IMR-90 (cell line): ENCODE measurements at regions not wholly inside any gene's neighbourhood (a gene's known extent, or its start where the extent isn't known, plus 50 kb on each side); places are given as distances from the start of the nearest gene placed in this dataset.

Experiments
- ATAC-seq: fragments of 200-7000 bp; cut with Tn5 transposase; 2 replicates; pipeline ENCODE4 v1.9.1; 2020; ENCODE audit warnings: low read depth, mild to moderate bottlenecking, moderate library complexity
- BruUV-seq: library from RNA; stranded (reverse); fragments of 400-500 nt; replicated peaks from 2 replicates; lab custom pipeline; 2021; lab: Mats Ljungman, UMichigan
- CTCF ChIA-PET: fragments of 300-600 bp; formaldehyde crosslinking; extraction: SDS; loops from one replicate; lab custom pipeline; 2021; ENCODE audit warnings: antibody characterized with exemption; lab: Yijun Ruan, JAX
- POLR2A ChIA-PET: fragments of 300-600 bp; sonication (Branson Sonifier 250); formaldehyde crosslinking; loops from one replicate; lab custom pipeline; 2022; ENCODE audit warnings: antibody characterized with exemption; ENCODE audit not compliant: unreplicated experiment; lab: Charles Lee
- DNase-seq: peaks from one replicate; pipeline ENCODE4 v3.0.0; 2013
- H2AFZ ChIP-seq: replicated peaks from 2 replicates; pipeline ENCODE3; 2013; ENCODE audit warnings: low read length, mild to moderate bottlenecking; ENCODE audit not compliant: poor library complexity
- H2AK5ac ChIP-seq: 2 replicates; pipeline ENCODE4 v1.6.1; 2013; ENCODE audit warnings: low read depth, low read length, inconsistent platforms
- H2AK9ac ChIP-seq: replicated peaks from 2 replicates; pipeline ENCODE3; 2013; ENCODE audit warnings: mild to moderate bottlenecking, low read depth, low read length, moderate library complexity; ENCODE audit not compliant: poor library complexity
- H2BK120ac ChIP-seq: 2 replicates; pipeline ENCODE4 v1.6.1; 2013; ENCODE audit warnings: low read depth, low read length, inconsistent platforms
- H2BK15ac ChIP-seq: 3 replicates; pipeline ENCODE4 v1.6.1; 2013; ENCODE audit warnings: low read depth, low read length, inconsistent platforms
- H2BK20ac ChIP-seq: 2 replicates; pipeline ENCODE4 v1.6.1; 2013; ENCODE audit warnings: low read depth, mild to moderate bottlenecking, inconsistent platforms, low read length, moderate library complexity
- H2BK5ac ChIP-seq: 2 replicates; pipeline ENCODE4 v1.6.1; 2013; ENCODE audit warnings: mild to moderate bottlenecking, low read depth, low read length, inconsistent platforms; ENCODE audit not compliant: poor library complexity, severe bottlenecking
- H3K14ac ChIP-seq: replicated peaks from 2 replicates; pipeline ENCODE4 v1.6.1; 2013; ENCODE audit warnings: low read depth, low read length, inconsistent platforms
- H3K18ac ChIP-seq: 2 replicates; pipeline ENCODE4 v1.6.1; 2013; ENCODE audit warnings: low read depth, low read length, control low read depth
- H3K23ac ChIP-seq: 2 replicates; pipeline ENCODE4 v1.6.1; 2013; ENCODE audit warnings: low read depth, low read length, inconsistent platforms
- H3K27ac ChIP-seq: 2 replicates; pipeline ENCODE4 v1.5.1; 2013; ENCODE audit warnings: mild to moderate bottlenecking, control low read depth, low read length; ENCODE audit not compliant: insufficient read depth
- H3K27me3 ChIP-seq: 2 replicates; pipeline ENCODE4 v1.6.1; 2013; ENCODE audit warnings: low read length; ENCODE audit not compliant: control insufficient read depth, insufficient read depth
- H3K36me3 ChIP-seq: 2 replicates; pipeline ENCODE4 v1.6.1; 2013; ENCODE audit warnings: low read length, mixed read lengths; ENCODE audit not compliant: control insufficient read depth, insufficient read depth
- H3K4ac ChIP-seq: 2 replicates; pipeline ENCODE4 v1.6.1; 2013; ENCODE audit warnings: low read depth, low read length, inconsistent platforms
- H3K4me1 ChIP-seq: 2 replicates; pipeline ENCODE4 v1.6.1; 2013; ENCODE audit warnings: low read length, mixed read lengths; ENCODE audit not compliant: control insufficient read depth, insufficient read depth
- H3K4me2 ChIP-seq: 2 replicates; pipeline ENCODE4 v1.6.1; 2013; ENCODE audit warnings: low read depth, mild to moderate bottlenecking, control low read depth, low read length, moderate library complexity
- H3K4me3 ChIP-seq: 2 replicates; pipeline ENCODE4 v1.5.1; 2013; ENCODE audit warnings: low read depth, mild to moderate bottlenecking, control low read depth, low read length, moderate library complexity; ENCODE audit not compliant: insufficient read depth
- H3K56ac ChIP-seq: 2 replicates; pipeline ENCODE4 v1.6.1; 2013; ENCODE audit warnings: low read length, inconsistent platforms; ENCODE audit not compliant: insufficient read depth; ENCODE audit errors: extremely low read depth
- H3K79me1 ChIP-seq, 2 experiments: 2 replicates each; pipeline ENCODE4 v1.6.1; 2013; ENCODE audit warnings: low read length in 2 of 2, inconsistent platforms in 1 of 2, low read depth in 1 of 2
- H3K9ac ChIP-seq: 2 replicates; pipeline ENCODE4 v1.6.1; 2013; ENCODE audit warnings: low read depth, low read length, control low read depth
- H3K9me1 ChIP-seq: 2 replicates; pipeline ENCODE4 v1.6.1; 2013; ENCODE audit warnings: low read length, inconsistent platforms; ENCODE audit not compliant: insufficient read depth
- H3K9me3 ChIP-seq: 2 replicates; pipeline ENCODE4 v1.6.1; 2013; ENCODE audit warnings: low read length; ENCODE audit not compliant: control insufficient read depth, insufficient read depth
- H4K20me1 ChIP-seq: 2 replicates; pipeline ENCODE4 v1.6.1; 2013; ENCODE audit warnings: low read length, inconsistent platforms; ENCODE audit not compliant: insufficient read depth
- H4K5ac ChIP-seq: 2 replicates; pipeline ENCODE4 v1.6.1; 2013; ENCODE audit warnings: mild to moderate bottlenecking, low read depth, low read length, control low read depth
- H4K8ac ChIP-seq, 2 experiments: 2 replicates each; pipeline ENCODE4 v1.6.1; 2013; ENCODE audit warnings: low read depth in 2 of 2, low read length in 2 of 2, control low read depth in 1 of 2, inconsistent platforms in 1 of 2
- H4K91ac ChIP-seq: 2 replicates; pipeline ENCODE4 v1.6.1; 2013; ENCODE audit warnings: low read depth, low read length, inconsistent platforms; ENCODE audit not compliant: insufficient read depth
- BHLHE40 ChIP-seq: fragments of 150-350 bp; IDR thresholded peaks from 2 replicates; pipeline ENCODE4 v1.6.1; 2016; ENCODE audit warnings: mild to moderate bottlenecking, low read depth, low read length
- CEBPB ChIP-seq: IDR thresholded peaks from 2 replicates; pipeline ENCODE4 v1.6.1; 2012; ENCODE audit warnings: low read depth, low read length, improper control_type of control experiment
- CHD1 ChIP-seq: IDR thresholded peaks from 2 replicates; pipeline ENCODE4 v1.6.1; 2012; ENCODE audit warnings: low read depth, low read length, improper control_type of control experiment
- CTCF ChIP-seq: conservative IDR thresholded peaks from 2 replicates; pipeline ENCODE4 v1.5.1; 2012; ENCODE audit warnings: mild to moderate bottlenecking, low read depth, low read length, improper control_type of control experiment
- FOS ChIP-seq: fragments of 150-350 bp; IDR thresholded peaks from 2 replicates; pipeline ENCODE4 v1.6.1; 2016; ENCODE audit warnings: low read depth, low read length
- MAZ ChIP-seq: IDR thresholded peaks from 2 replicates; pipeline ENCODE4 v1.6.1; 2012; ENCODE audit warnings: low read depth, mild to moderate bottlenecking, low read length, improper control_type of control experiment, moderate library complexity, borderline replicate concordance
- MXI1 ChIP-seq: IDR thresholded peaks from 2 replicates; pipeline ENCODE4 v1.6.1; 2012; ENCODE audit warnings: low read depth, mild to moderate bottlenecking, low read length, moderate library complexity, borderline replicate concordance
- NFE2L2 ChIP-seq: fragments of 150-350 bp; IDR thresholded peaks from 2 replicates; pipeline ENCODE4 v1.6.1; 2016; ENCODE audit warnings: low read depth, mild to moderate bottlenecking, low read length
- POLR2A ChIP-seq: IDR thresholded peaks from 2 replicates; pipeline ENCODE4 v1.6.1; 2012; ENCODE audit warnings: mild to moderate bottlenecking, low read depth, low read length
- RAD21 ChIP-seq: IDR thresholded peaks from 2 replicates; pipeline ENCODE4 v1.6.1; 2012; ENCODE audit warnings: low read length, improper control_type of control experiment
- RCOR1 ChIP-seq: IDR thresholded peaks from 2 replicates; pipeline ENCODE4 v1.6.1; 2012; ENCODE audit warnings: mild to moderate bottlenecking, low read length, improper control_type of control experiment; ENCODE audit not compliant: insufficient replicate concordance
- RFX5 ChIP-seq: IDR thresholded peaks from 2 replicates; pipeline ENCODE4 v1.8.0; 2012; ENCODE audit warnings: low read depth, mild to moderate bottlenecking, low read length, moderate library complexity
- SMC3 ChIP-seq: fragments of 150-350 bp; IDR thresholded peaks from 2 replicates; pipeline ENCODE4 v1.6.1; 2016; ENCODE audit warnings: low read depth, mild to moderate bottlenecking, antibody characterized with exemption, low read length, moderate library complexity
- dilution Hi-C: fragments of 300-500 bp; cut with HindIII; formaldehyde crosslinking; loops from one replicate; pipeline ENCODE4 v1.14.3; 2018; ENCODE audit warnings: low sequenced_read_pairs; ENCODE audit not compliant: unreplicated experiment
- in situ Hi-C: fragments of 300-500 bp; cut with MboI; formaldehyde crosslinking; loops from 3 replicates; pipeline ENCODE4 v1.14.3; 2019; ENCODE audit warnings: low sequenced_read_pairs, inconsistent platforms, mixed read lengths
- intact Hi-C: fragments of 100-400 bp; cut with micrococcal nuclease; formaldehyde crosslinking; loops from 2 replicates; pipeline ENCODE4 v1.10.0; 2022
- TF ChIP-seq, protein P1 (sequence below): fragments of 150-350 bp; IDR thresholded peaks from 2 replicates; pipeline ENCODE4 v1.6.1; 2017; ENCODE audit warnings: mild to moderate bottlenecking, antibody characterized with exemption, low read length, low read depth

DNA sequence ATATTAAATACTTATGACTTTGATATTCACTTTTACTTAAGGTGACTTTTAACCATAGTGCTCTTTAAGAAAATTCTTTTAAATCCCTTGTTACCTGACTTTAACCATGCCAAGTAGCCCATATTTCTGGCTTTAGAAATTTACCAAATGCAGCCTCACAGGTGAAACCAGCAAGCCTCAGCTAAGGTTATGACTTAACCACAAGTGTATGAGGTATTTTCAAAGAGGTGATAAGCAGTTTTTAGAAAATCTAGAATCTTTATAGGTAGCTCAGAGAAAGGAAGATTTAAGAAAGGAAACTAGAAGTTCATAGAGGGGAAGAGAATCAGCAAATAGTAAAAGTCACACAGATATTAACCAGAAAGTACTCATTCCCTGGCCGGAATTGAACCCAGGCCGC is 661.9 kb upstream of the GJE1 start (continued):
- TF ChIP-seq, protein P1, sequence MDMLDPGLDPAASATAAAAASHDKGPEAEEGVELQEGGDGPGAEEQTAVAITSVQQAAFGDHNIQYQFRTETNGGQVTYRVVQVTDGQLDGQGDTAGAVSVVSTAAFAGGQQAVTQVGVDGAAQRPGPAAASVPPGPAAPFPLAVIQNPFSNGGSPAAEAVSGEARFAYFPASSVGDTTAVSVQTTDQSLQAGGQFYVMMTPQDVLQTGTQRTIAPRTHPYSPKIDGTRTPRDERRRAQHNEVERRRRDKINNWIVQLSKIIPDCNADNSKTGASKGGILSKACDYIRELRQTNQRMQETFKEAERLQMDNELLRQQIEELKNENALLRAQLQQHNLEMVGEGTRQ = no peak

GRCh38 chr6:141467881-141468280 is 664.8 kb upstream of the GJE1 start:
- Histone ChIP-seq H3K79me1 (no peaks in the 10 kb centered on the region; a peak in 1 of 4 replicates), H2BK120ac (no peak overlapping the region), H2AK9ac (no peak overlapping the region), H3K27ac (no peak overlapping the region), H3K9me1 (no peaks in the 10 kb centered on the region), H3K36me3 (no peaks in the 10 kb centered on the region), H4K5ac (no peak overlapping the region), H2BK20ac (no peak overlapping the region), H3K9ac (no peak overlapping the region), H2BK5ac (no peak overlapping the region), H3K14ac (no peak overlapping the region), H3K18ac (no peak overlapping the region), H3K9me3 (no peaks in the 10 kb centered on the region; the same call in 1 of the 2 replicates), H3K27me3 (no peaks in the 10 kb centered on the region), H3K56ac (no peak overlapping the region), H3K4ac (no peak overlapping the region), H4K91ac (no peak overlapping the region), H3K4me3 (no peak overlapping the region), H3K4me1 (peaks cover 3% of the 10 kb centered on the region; the same call in 1 of the 2 replicates), H2BK15ac (no peak overlapping the region), H4K8ac (no peak overlapping the region), H3K23ac (no peak overlapping the region), H2AK5ac (no peak overlapping the region), H4K20me1 (no peaks in the 10 kb centered on the region), H2AFZ (no peak overlapping the region), H3K4me2 (no peak overlapping the region)
- no TSS peak for BruUV-seq
- ATAC-seq (no peak), DNase-seq (no peak)
- ChIA-PET CTCF (no interaction called here), POLR2A (no interaction called here)
- in situ Hi-C loops = no loop called here
- intact Hi-C loops = no loop called here
- TF ChIP-seq RCOR1 (no peak), CTCF (no peak), CEBPB (no peak), MXI1 (no peak), RFX5 (no peak), POLR2A (no peak), SMC3 (no peak), NFE2L2 (no peak), CHD1 (no peak), BHLHE40 (no peak), RAD21 (no peak), FOS (no peak), MAZ (no peak)
- TF ChIP-seq, protein P1 = no peak
- dilution Hi-C loops = no loop called here
